Liver (tissue), 3 donors: ENCODE measurements at regions not wholly inside any gene's neighbourhood (a gene's known extent, or its start where the extent isn't known, plus 50 kb on each side); places are given as distances from the start of the nearest gene placed in this dataset.

Experiments
- CTCF ChIP-seq: fragments of 150-350 bp; IDR thresholded peaks from 2 replicates; pipeline ENCODE4 v1.5.1; 2017; ENCODE audit warnings: improper control_type of control experiment, low read depth, low read length; ENCODE audit not compliant: missing input control
- GABPA ChIP-seq, 2 donors: IDR thresholded peaks in 1 of 2; conservative IDR thresholded peaks in 1 of 2; 2 replicates each; pipeline ENCODE4 v1.6.1; 2016; ENCODE audit warnings: antibody characterized with exemption in 2 of 2, mild to moderate bottlenecking in 1 of 2, moderate library complexity in 1 of 2
- HNF4A ChIP-seq, 2 donors: conservative IDR thresholded peaks; 2 replicates each; pipeline ENCODE4 v1.6.1; 2016; ENCODE audit warnings: antibody characterized with exemption in 2 of 2, mild to moderate bottlenecking in 2 of 2
- JUND ChIP-seq, 2 donors: IDR thresholded peaks; 2 replicates each; pipeline ENCODE4 v1.6.1; 2016; ENCODE audit warnings: antibody characterized with exemption in 2 of 2
- MAX ChIP-seq: IDR thresholded peaks from 2 replicates; pipeline ENCODE4 v1.6.1; 2016; ENCODE audit warnings: antibody characterized with exemption
- NR2F2 ChIP-seq: IDR thresholded peaks from 2 replicates; pipeline ENCODE4 v1.6.1; 2016; ENCODE audit warnings: antibody characterized with exemption
- RAD21 ChIP-seq, 2 donors: IDR thresholded peaks; 2 replicates each; pipeline ENCODE4 v1.6.1; 2016; ENCODE audit warnings: antibody characterized with exemption in 2 of 2, mild to moderate bottlenecking in 2 of 2
- SP1 ChIP-seq: IDR thresholded peaks from 2 replicates; pipeline ENCODE4 v1.6.1; 2018; ENCODE audit warnings: antibody characterized with exemption, mild to moderate bottlenecking
- TAF1 ChIP-seq: conservative IDR thresholded peaks from 2 replicates; pipeline ENCODE4 v1.6.1; 2016; ENCODE audit warnings: antibody characterized with exemption, mild to moderate bottlenecking
- YY1 ChIP-seq: IDR thresholded peaks from 2 replicates; pipeline ENCODE4 v1.6.1; 2016; ENCODE audit warnings: antibody characterized with exemption, mild to moderate bottlenecking
- TF ChIP-seq, protein P1 (sequence below): IDR thresholded peaks from 2 replicates; pipeline ENCODE4 v1.6.1; 2016; ENCODE audit warnings: antibody characterized with exemption
- TF ChIP-seq, protein P2 (sequence below): IDR thresholded peaks from 2 replicates; pipeline ENCODE4 v1.6.1; 2016; ENCODE audit warnings: antibody characterized with exemption, mild to moderate bottlenecking
- donor health status: healthy.
- donor health status: healthy.

GRCh38 chr5:29378104-29378503, 1815.4 kb upstream of the CDH6 start:
- TF ChIP-seq SP1, result no peak
- no peak for TF ChIP-seq CTCF
- TF ChIP-seq, protein P1, sequence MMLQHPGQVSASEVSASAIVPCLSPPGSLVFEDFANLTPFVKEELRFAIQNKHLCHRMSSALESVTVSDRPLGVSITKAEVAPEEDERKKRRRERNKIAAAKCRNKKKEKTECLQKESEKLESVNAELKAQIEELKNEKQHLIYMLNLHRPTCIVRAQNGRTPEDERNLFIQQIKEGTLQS, result no peak
- no peak for TF ChIP-seq MAX
- TF ChIP-seq TAF1, result no peak
- TF ChIP-seq JUND (IDR thresholded peaks at IDR 0.05), result no peak
- no peak for TF ChIP-seq YY1
- TF ChIP-seq GABPA (IDR thresholded peaks at IDR 0.05 in 1 of 2, conservative IDR thresholded peaks at IDR 0.05 in 1 of 2), result no peak
- no peak for TF ChIP-seq NR2F2
- TF ChIP-seq, protein P2, sequence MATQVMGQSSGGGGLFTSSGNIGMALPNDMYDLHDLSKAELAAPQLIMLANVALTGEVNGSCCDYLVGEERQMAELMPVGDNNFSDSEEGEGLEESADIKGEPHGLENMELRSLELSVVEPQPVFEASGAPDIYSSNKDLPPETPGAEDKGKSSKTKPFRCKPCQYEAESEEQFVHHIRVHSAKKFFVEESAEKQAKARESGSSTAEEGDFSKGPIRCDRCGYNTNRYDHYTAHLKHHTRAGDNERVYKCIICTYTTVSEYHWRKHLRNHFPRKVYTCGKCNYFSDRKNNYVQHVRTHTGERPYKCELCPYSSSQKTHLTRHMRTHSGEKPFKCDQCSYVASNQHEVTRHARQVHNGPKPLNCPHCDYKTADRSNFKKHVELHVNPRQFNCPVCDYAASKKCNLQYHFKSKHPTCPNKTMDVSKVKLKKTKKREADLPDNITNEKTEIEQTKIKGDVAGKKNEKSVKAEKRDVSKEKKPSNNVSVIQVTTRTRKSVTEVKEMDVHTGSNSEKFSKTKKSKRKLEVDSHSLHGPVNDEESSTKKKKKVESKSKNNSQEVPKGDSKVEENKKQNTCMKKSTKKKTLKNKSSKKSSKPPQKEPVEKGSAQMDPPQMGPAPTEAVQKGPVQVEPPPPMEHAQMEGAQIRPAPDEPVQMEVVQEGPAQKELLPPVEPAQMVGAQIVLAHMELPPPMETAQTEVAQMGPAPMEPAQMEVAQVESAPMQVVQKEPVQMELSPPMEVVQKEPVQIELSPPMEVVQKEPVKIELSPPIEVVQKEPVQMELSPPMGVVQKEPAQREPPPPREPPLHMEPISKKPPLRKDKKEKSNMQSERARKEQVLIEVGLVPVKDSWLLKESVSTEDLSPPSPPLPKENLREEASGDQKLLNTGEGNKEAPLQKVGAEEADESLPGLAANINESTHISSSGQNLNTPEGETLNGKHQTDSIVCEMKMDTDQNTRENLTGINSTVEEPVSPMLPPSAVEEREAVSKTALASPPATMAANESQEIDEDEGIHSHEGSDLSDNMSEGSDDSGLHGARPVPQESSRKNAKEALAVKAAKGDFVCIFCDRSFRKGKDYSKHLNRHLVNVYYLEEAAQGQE, result no peak
- TF ChIP-seq HNF4A (conservative IDR thresholded peaks at IDR 0.05), result no peak
- no peak for TF ChIP-seq RAD21 (IDR thresholded peaks at IDR 0.05)
